ENCODE measurements at regions not wholly inside any gene's neighbourhood (a gene's known extent, or its start where the extent isn't known, plus 50 kb on each side); places are given as distances from the start of the nearest gene placed in this dataset.

DNA sequence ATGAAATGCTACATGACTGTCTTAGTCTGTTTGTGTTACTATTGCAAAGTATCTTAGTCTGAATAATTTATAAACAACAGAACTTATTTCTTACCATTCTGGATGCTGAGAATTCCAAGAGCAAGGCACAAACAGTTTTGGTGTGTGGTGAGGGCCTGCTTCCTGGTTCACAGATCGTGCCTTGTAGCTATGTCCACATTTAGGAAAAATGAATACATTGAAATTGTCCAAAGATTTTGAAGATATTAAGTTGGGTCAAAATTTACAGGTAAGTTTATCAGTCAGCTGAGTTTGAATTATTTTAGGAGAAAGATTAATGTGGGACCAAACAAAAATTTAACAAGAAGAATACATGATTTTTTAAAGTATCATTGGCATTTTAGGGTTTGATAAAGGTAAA lies 293.5 kb downstream of the LTN1 start:
- Histone ChIP-seq H3K4me1 (peaks cover 14% of the 10 kb centered on the region), H3K36me3 (no peaks in the 10 kb centered on the region), H3K27ac (no peak overlapping the region), H3K9me3 (no peaks in the 10 kb centered on the region), H3K4me3 (no peak overlapping the region), H3K27me3 (no peaks in the 10 kb centered on the region)
- intact Hi-C loops (cut with DNase I): no loop called here
- DNase-seq (ENCODE audit: extremely low spot score in 2 of 2): no peak
- TF ChIP-seq POLR2AphosphoS5 (IDR thresholded peaks at IDR 0.05; ENCODE audit: insufficient read depth in 1 of 2, low read depth in 1 of 2): no peak
- no peak for TF ChIP-seq POLR2A (IDR thresholded peaks at IDR 0.05)
- TF ChIP-seq, protein P1, sequence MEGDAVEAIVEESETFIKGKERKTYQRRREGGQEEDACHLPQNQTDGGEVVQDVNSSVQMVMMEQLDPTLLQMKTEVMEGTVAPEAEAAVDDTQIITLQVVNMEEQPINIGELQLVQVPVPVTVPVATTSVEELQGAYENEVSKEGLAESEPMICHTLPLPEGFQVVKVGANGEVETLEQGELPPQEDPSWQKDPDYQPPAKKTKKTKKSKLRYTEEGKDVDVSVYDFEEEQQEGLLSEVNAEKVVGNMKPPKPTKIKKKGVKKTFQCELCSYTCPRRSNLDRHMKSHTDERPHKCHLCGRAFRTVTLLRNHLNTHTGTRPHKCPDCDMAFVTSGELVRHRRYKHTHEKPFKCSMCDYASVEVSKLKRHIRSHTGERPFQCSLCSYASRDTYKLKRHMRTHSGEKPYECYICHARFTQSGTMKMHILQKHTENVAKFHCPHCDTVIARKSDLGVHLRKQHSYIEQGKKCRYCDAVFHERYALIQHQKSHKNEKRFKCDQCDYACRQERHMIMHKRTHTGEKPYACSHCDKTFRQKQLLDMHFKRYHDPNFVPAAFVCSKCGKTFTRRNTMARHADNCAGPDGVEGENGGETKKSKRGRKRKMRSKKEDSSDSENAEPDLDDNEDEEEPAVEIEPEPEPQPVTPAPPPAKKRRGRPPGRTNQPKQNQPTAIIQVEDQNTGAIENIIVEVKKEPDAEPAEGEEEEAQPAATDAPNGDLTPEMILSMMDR (IDR thresholded peaks at IDR 0.05): no peak

DNA sequence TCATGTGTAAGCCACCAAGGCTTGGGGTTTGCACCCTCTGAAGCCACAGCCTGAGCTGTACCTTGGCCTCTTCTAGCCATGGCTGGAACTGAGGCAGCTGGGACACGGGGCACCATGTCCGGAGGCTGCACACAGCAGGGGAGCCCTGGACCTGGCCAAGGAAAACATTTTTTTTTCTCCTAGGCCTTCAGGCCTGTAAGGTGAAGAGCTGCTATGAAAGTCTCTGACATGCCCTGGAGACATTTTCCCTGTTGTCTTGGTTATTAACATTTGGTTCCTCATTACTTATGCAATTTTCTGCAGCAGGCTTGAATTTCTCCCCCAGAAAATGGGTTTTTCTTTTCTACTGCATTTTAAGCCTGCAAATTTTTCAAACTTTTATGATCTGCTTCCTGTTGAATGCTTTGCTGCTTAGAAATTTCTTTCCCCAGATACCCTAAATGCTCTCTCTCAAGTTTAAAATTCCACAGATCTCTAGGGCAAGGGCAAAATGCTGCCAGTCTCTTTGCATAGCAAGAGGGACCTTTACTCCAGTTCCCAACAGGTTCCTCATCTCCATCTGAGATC lies 295.8 kb downstream of the LTN1 start:
- DNase-seq (ENCODE audit: extremely low spot score in 2 of 2): no peak
- Histone ChIP-seq H3K36me3 (no peaks in the 10 kb centered on the region), H3K27ac (no peak overlapping the region), H3K9me3 (no peaks in the 10 kb centered on the region), H3K27me3 (no peaks in the 10 kb centered on the region), H3K4me1 (peaks cover 14% of the 10 kb centered on the region), H3K4me3 (no peak overlapping the region)
- intact Hi-C loops (cut with DNase I): no loop called here
- TF ChIP-seq, protein P1 (IDR thresholded peaks at IDR 0.05): no peak
- no peak for TF ChIP-seq POLR2A (IDR thresholded peaks at IDR 0.05)
- TF ChIP-seq POLR2AphosphoS5 (IDR thresholded peaks at IDR 0.05; ENCODE audit: insufficient read depth in 1 of 2, low read depth in 1 of 2): no peak

DNA sequence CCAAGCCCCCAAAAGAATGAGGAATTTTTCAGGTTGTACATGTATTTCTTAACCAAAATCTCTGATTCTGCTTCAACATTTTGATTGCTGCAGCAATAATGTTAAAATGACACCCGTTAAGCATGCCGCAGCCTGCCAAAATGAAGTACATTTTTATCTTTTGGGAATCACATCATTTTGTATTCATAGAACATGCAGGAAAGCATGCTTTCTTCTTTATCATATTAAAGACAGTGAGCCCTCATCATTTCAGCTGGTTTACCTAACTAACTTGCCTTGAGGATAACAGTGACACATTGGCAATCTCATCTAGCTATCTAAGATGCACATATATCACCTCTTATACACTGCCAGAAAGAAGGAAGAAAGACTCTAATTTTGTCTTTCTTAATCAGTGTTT lies 299.2 kb downstream of the LTN1 start:
- no peak for DNase-seq (ENCODE audit: extremely low spot score in 2 of 2)
- Histone ChIP-seq H3K36me3 (no peaks in the 10 kb centered on the region), H3K27ac (no peak overlapping the region), H3K9me3 (no peaks in the 10 kb centered on the region), H3K4me1 (no peaks in the 10 kb centered on the region), H3K27me3 (no peaks in the 10 kb centered on the region), H3K4me3 (no peak overlapping the region)
- intact Hi-C loops (cut with DNase I): no loop called here
- TF ChIP-seq POLR2AphosphoS5 (IDR thresholded peaks at IDR 0.05; ENCODE audit: insufficient read depth in 1 of 2, low read depth in 1 of 2): no peak
- TF ChIP-seq POLR2A (IDR thresholded peaks at IDR 0.05): no peak
- TF ChIP-seq, protein P1 (IDR thresholded peaks at IDR 0.05): no peak

DNA sequence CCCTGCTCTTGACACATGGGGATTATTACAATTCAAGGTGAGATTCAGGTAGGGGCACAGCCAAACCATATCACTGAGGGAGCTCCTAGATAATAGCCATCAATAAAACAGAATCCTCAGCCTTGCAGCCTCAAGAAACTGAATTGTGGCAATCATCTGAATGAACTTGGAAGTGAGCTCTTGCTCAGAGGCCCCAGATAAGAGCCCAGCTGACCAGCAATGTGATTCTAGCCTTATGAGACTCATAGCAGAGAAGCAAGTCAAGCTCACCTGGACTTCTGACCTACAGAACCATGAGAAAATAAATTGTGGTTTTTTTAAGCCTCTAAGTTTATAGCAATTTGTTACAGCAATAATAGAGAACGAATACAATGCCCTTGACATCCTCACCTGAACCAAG lies 302.5 kb downstream of the LTN1 start:
- Histone ChIP-seq H3K9me3 (no peaks in the 10 kb centered on the region), H3K36me3 (no peaks in the 10 kb centered on the region), H3K4me1 (no peaks in the 10 kb centered on the region), H3K27ac (no peak overlapping the region), H3K27me3 (no peaks in the 10 kb centered on the region), H3K4me3 (no peak overlapping the region)
- TF ChIP-seq, protein P1 (IDR thresholded peaks at IDR 0.05): no peak
- no peak for TF ChIP-seq POLR2A (IDR thresholded peaks at IDR 0.05)
- TF ChIP-seq POLR2AphosphoS5 (IDR thresholded peaks at IDR 0.05; ENCODE audit: insufficient read depth in 1 of 2, low read depth in 1 of 2): no peak
- intact Hi-C loops (cut with DNase I): no loop called here
- no peak for DNase-seq (ENCODE audit: extremely low spot score in 2 of 2)

DNA sequence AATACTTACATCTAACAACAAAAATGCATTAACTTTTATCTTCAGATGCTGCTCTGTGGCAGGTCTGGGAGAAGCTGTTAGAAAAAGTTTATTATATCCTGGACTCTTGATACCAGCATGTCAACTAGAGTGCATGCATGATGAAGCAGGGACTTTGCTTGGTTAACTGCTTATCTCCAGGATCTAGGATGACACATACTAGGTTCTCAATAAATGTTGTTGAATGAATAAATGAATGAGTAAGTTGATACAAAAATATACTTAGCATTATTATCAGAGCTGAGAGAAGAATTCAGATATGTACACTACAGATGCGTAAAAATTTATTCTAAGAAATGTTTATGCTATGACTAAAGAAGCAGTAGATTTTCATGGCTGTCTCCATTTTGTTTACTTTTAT lies 304.3 kb downstream of the LTN1 start:
- Histone ChIP-seq H3K36me3 (no peaks in the 10 kb centered on the region), H3K4me1 (no peaks in the 10 kb centered on the region), H3K4me3 (no peak overlapping the region), H3K27ac (no peak overlapping the region), H3K9me3 (no peaks in the 10 kb centered on the region), H3K27me3 (no peaks in the 10 kb centered on the region)
- intact Hi-C loops (cut with DNase I): no loop called here
- DNase-seq (ENCODE audit: extremely low spot score in 2 of 2): no peak
- TF ChIP-seq, protein P1 (IDR thresholded peaks at IDR 0.05): no peak
- TF ChIP-seq POLR2AphosphoS5 (IDR thresholded peaks at IDR 0.05; ENCODE audit: insufficient read depth in 1 of 2, low read depth in 1 of 2): no peak
- TF ChIP-seq POLR2A (IDR thresholded peaks at IDR 0.05): no peak

Measured in vagina (tissue), 2 donors.